Urinary bladder (tissue), 3 donors: ENCODE measurements at regions not wholly inside any gene's neighbourhood (a gene's known extent, or its start where the extent isn't known, plus 50 kb on each side); places are given as distances from the start of the nearest gene placed in this dataset.
A peak's percentile ranks its signal among the peaks of the same experiment; 100 is the strongest.

Source experiments
- DNase-seq: peaks from one replicate; pipeline ENCODE4 v3.0.0-alpha.2; 2015; ENCODE audit errors: extremely low spot score
- H3K27ac ChIP-seq: one replicate; pipeline ENCODE4 v1.5.1; 2013; ENCODE audit warnings: low read depth, mild to moderate bottlenecking, moderate library complexity
- H3K36me3 ChIP-seq: one replicate; pipeline ENCODE4 v1.6.1; 2013; ENCODE audit warnings: mild to moderate bottlenecking, moderate library complexity; ENCODE audit not compliant: insufficient read depth
- H3K4me1 ChIP-seq: one replicate; pipeline ENCODE4 v1.6.1; 2013; ENCODE audit warnings: mild to moderate bottlenecking, moderate library complexity; ENCODE audit not compliant: insufficient read depth
- H3K4me3 ChIP-seq: one replicate; pipeline ENCODE4 v1.5.1; 2013; ENCODE audit warnings: low read depth, low read length
- WGBS: extraction: QIAGEN DNeasy Blood & Tissue Kit; methylation state at CpG from one replicate; pipeline ENCODE4 v1.1.7; 2013; 5-methylcytosine and 5-hydroxymethylcytosine counted together
- donor health status: healthy with polysubstance abuse.
- donor health status: healthy.

GRCh38 chr11:134554106-134554505 lies 142.1 kb upstream of the B3GAT1 start:
- H3K4me1 ChIP-seq: no peaks in the 10 kb centered on the region
- no peak overlapping the region for H3K27ac ChIP-seq
- no peak overlapping the region for H3K4me3 ChIP-seq
- DNase-seq: no peak
- WGBS: 80% methylated on average over 6 of the region's 6 CpGs
- H3K36me3 ChIP-seq: no peaks in the 10 kb centered on the region

- Histone ChIP-seq H3K36me3 (no peaks in the 10 kb centered on the region), H3K27ac (no peak overlapping the region), H3K4me1 (no peaks in the 10 kb centered on the region), H3K4me3 (no peak overlapping the region)
- WGBS: 74% methylated on average over 1 of the region's 1 CpG
- no peak for DNase-seq
Measured at GRCh38 chr11:134552749-134553148, 140.7 kb upstream of the B3GAT1 start.

GRCh38 chr11:134545521-134545920 lies 133.5 kb upstream of the B3GAT1 start:
- H3K36me3 ChIP-seq: no peaks in the 10 kb centered on the region
- 86% methylated on average over 5 of the region's 5 CpGs for WGBS
- H3K4me3 ChIP-seq: no peak overlapping the region
- H3K27ac ChIP-seq: no peak overlapping the region
- no peaks in the 10 kb centered on the region for H3K4me1 ChIP-seq
- no peak for DNase-seq

GRCh38 chr11:134544095-134544815 lies 132.2 kb upstream of the B3GAT1 start:
- 77% methylated on average over 14 of the region's 14 CpGs for WGBS
- H3K27ac ChIP-seq: no peak overlapping the region
- no peaks in the 10 kb centered on the region for H3K36me3 ChIP-seq
- no peak for DNase-seq
- no peak overlapping the region for H3K4me3 ChIP-seq
- H3K4me1 ChIP-seq: no peaks in the 10 kb centered on the region

- no peak for DNase-seq
- 85% methylated on average over 4 of the region's 4 CpGs for WGBS
- Histone ChIP-seq H3K4me3 (no peak overlapping the region), H3K4me1 (no peaks in the 10 kb centered on the region), H3K36me3 (no peaks in the 10 kb centered on the region), H3K27ac (no peak overlapping the region)
Measured at GRCh38 chr11:134543645-134544044, 131.6 kb upstream of the B3GAT1 start.

- H3K27ac ChIP-seq: no peak overlapping the region
- H3K4me1 ChIP-seq: no peaks in the 10 kb centered on the region
- no peaks in the 10 kb centered on the region for H3K36me3 ChIP-seq
- H3K4me3 ChIP-seq: no peak overlapping the region
- WGBS: 81% methylated on average over 4 of the region's 4 CpGs
- DNase-seq: no peak
Measured at GRCh38 chr11:134543241-134543640, 131.2 kb upstream of the B3GAT1 start.

- DNase-seq: peak; percentile 40
- 71% methylated on average over 10 of the region's 10 CpGs for WGBS
- H3K4me1 ChIP-seq: no peaks in the 10 kb centered on the region
- no peak overlapping the region for H3K27ac ChIP-seq
- no peak overlapping the region for H3K4me3 ChIP-seq
- no peaks in the 10 kb centered on the region for H3K36me3 ChIP-seq
Measured at GRCh38 chr11:134542401-134543165, 130.5 kb upstream of the B3GAT1 start.

- 92% methylated on average over 4 of the region's 4 CpGs for WGBS
- no peaks in the 10 kb centered on the region for H3K36me3 ChIP-seq
- no peak overlapping the region for H3K4me3 ChIP-seq
- no peaks in the 10 kb centered on the region for H3K4me1 ChIP-seq
- DNase-seq: no peak
- no peak overlapping the region for H3K27ac ChIP-seq
Measured at GRCh38 chr11:134541951-134542350, 129.9 kb upstream of the B3GAT1 start.

GRCh38 chr11:134541355-134541754 lies 129.3 kb upstream of the B3GAT1 start:
- DNase-seq: no peak
- Histone ChIP-seq H3K4me1 (no peaks in the 10 kb centered on the region), H3K36me3 (no peaks in the 10 kb centered on the region), H3K27ac (no peak overlapping the region), H3K4me3 (no peak overlapping the region)
- WGBS: 68% methylated on average over 6 of the region's 6 CpGs

GRCh38 chr11:134539285-134539684 lies 127.2 kb upstream of the B3GAT1 start:
- no peak for DNase-seq
- Histone ChIP-seq H3K4me3 (no peak overlapping the region), H3K4me1 (no peaks in the 10 kb centered on the region), H3K27ac (no peak overlapping the region), H3K36me3 (no peaks in the 10 kb centered on the region)
- 70% methylated on average over 4 of the region's 4 CpGs for WGBS

- Histone ChIP-seq H3K27ac (no peak overlapping the region), H3K4me1 (no peaks in the 10 kb centered on the region), H3K4me3 (no peak overlapping the region), H3K36me3 (no peaks in the 10 kb centered on the region)
- no peak for DNase-seq
- 71% methylated on average over 15 of the region's 15 CpGs for WGBS
Measured at GRCh38 chr11:134538742-134539141, 126.7 kb upstream of the B3GAT1 start.

GRCh38 chr11:134537941-134538340 lies 125.9 kb upstream of the B3GAT1 start:
- no peak for DNase-seq
- no peak overlapping the region for H3K27ac ChIP-seq
- no peaks in the 10 kb centered on the region for H3K4me1 ChIP-seq
- 74% methylated on average over 7 of the region's 7 CpGs for WGBS
- no peak overlapping the region for H3K4me3 ChIP-seq
- no peaks in the 10 kb centered on the region for H3K36me3 ChIP-seq

GRCh38 chr11:134537296-134537695 lies 125.3 kb upstream of the B3GAT1 start:
- Histone ChIP-seq H3K36me3 (no peaks in the 10 kb centered on the region), H3K4me1 (no peaks in the 10 kb centered on the region), H3K27ac (no peak overlapping the region), H3K4me3 (no peak overlapping the region)
- DNase-seq: no peak
- WGBS: 27% methylated on average over 11 of the region's 11 CpGs

GRCh38 chr11:134536677-134537076 lies 124.6 kb upstream of the B3GAT1 start:
- H3K27ac ChIP-seq: no peak overlapping the region
- no peak overlapping the region for H3K4me3 ChIP-seq
- no peaks in the 10 kb centered on the region for H3K4me1 ChIP-seq
- no peak for DNase-seq
- WGBS: 57% methylated on average over 8 of the region's 8 CpGs
- H3K36me3 ChIP-seq: no peaks in the 10 kb centered on the region
